Stomach (tissue), 8 donors: ENCODE measurements at regions not wholly inside any gene's neighbourhood (a gene's known extent, or its start where the extent isn't known, plus 50 kb on each side); places are given as distances from the start of the nearest gene placed in this dataset.
A peak's percentile ranks its signal among the peaks of the same experiment; 100 is the strongest.

Experiments used
- DNase-seq, 2 donors: peaks; one replicate each; pipeline versions ENCODE4 v3.0.0 to v3.0.0-alpha.2; 2013 to 2019
- H3K27ac ChIP-seq, 5 donors: fragments of 200-600 bp in 4 of 5; sonication (generic) in 4 of 5; one replicate each; pipeline ENCODE4 v1.5.1; 2013 to 2019; ENCODE audit warnings: mild to moderate bottlenecking in 1 of 5, moderate library complexity in 1 of 5
- H3K27me3 ChIP-seq, 3 donors: fragments of 200-600 bp; sonication (generic); one replicate each; pipeline ENCODE4 v1.5.1; 2017 to 2019; ENCODE audit warnings: mixed run types in 1 of 3
- H3K36me3 ChIP-seq, 4 donors: fragments of 200-600 bp; sonication (generic); 1 replicate in 3 of 4; 2 replicates in 1 of 4; pipeline ENCODE4 v1.5.1; 2016 to 2019
- H3K4me1 ChIP-seq, 4 donors: fragments of 200-600 bp; sonication (generic); one replicate each; pipeline ENCODE4 v1.5.1; 2016 to 2019
- H3K4me3 ChIP-seq, 4 donors: fragments of 200-600 bp; sonication (generic) in 3 of 4; one replicate each; pipeline ENCODE4 v1.5.1; 2016 to 2019; ENCODE audit warnings: mild to moderate bottlenecking in 1 of 4
- H3K9me3 ChIP-seq, 4 donors: fragments of 200-600 bp; sonication (generic); one replicate each; pipeline ENCODE4 v1.5.1; 2016 to 2019
- CTCF ChIP-seq, 7 experiments: fragments of 450-650 bp in 4 of 7; fragments of 200-600 bp in 3 of 7; sonication (generic) in 3 of 7; IDR thresholded peaks; one replicate each; pipeline ENCODE4 v1.5.1; 2016 to 2019; ENCODE audit warnings: antibody characterized with exemption in 7 of 7, control low read depth in 2 of 7, mild to moderate bottlenecking in 1 of 7
- EP300 ChIP-seq: sonication (generic); formaldehyde crosslinking; IDR thresholded peaks from one replicate; pipeline ENCODE4 v1.6.1; 2017; ENCODE audit warnings: antibody characterized with exemption
- POLR2A ChIP-seq, 4 donors: fragments of 450-650 bp; IDR thresholded peaks; one replicate each; pipeline ENCODE4 v1.6.1; 2016; ENCODE audit warnings: antibody characterized with exemption in 4 of 4, control low read depth in 2 of 4, mild to moderate bottlenecking in 1 of 4, moderate library complexity in 1 of 4
- POLR2AphosphoS5 ChIP-seq, 3 donors: sonication (generic); formaldehyde crosslinking; IDR thresholded peaks; one replicate each; pipeline ENCODE4 v1.6.1; 2016; ENCODE audit warnings: antibody characterized with exemption in 3 of 3
- WGBS, 5 donors: extraction: QIAGEN DNeasy Blood & Tissue Kit in 3 of 5; methylation state at CpG; one replicate each; pipeline versions ENCODE4 v1.1.5 to v1.1.7; 2013 to 2018; 5-methylcytosine and 5-hydroxymethylcytosine counted together
- intact Hi-C: fragments of 100-400 bp; cut with DNase I; formaldehyde crosslinking; loops from one replicate; pipeline ENCODE4 v1.15.1; 2023; ENCODE audit warnings: low total_unique reads
- donor health status: healthy with polysubstance abuse.
- donor health status: Bipolar disorder and iron deficiency.
- donor health status: healthy.

- TF ChIP-seq EP300 (no peak), POLR2A (IDR thresholded peaks at IDR 0.05) (no peak), POLR2AphosphoS5 (IDR thresholded peaks at IDR 0.05) (no peak), CTCF (IDR thresholded peaks at IDR 0.05) (no peak)
- Histone ChIP-seq H3K27me3 (no peaks in the 10 kb centered on the region), H3K27ac (no peak overlapping the region), H3K4me1 (peaks cover 0 to 18% (median 0%) of the 10 kb centered on the region in 4 donors), H3K9me3 (no peaks in the 10 kb centered on the region), H3K4me3 (no peak overlapping the region), H3K36me3 (no peaks in the 10 kb centered on the region)
- WGBS, 5 donors = 93 to 98% (median 97%) methylated on average over 7 of the region's 7 CpGs
- DNase-seq = no peak
- intact Hi-C loops = no loop called here
Observed at GRCh38 chr11:15910761-15911160, 445.6 kb downstream of the SOX6 start.

DNA sequence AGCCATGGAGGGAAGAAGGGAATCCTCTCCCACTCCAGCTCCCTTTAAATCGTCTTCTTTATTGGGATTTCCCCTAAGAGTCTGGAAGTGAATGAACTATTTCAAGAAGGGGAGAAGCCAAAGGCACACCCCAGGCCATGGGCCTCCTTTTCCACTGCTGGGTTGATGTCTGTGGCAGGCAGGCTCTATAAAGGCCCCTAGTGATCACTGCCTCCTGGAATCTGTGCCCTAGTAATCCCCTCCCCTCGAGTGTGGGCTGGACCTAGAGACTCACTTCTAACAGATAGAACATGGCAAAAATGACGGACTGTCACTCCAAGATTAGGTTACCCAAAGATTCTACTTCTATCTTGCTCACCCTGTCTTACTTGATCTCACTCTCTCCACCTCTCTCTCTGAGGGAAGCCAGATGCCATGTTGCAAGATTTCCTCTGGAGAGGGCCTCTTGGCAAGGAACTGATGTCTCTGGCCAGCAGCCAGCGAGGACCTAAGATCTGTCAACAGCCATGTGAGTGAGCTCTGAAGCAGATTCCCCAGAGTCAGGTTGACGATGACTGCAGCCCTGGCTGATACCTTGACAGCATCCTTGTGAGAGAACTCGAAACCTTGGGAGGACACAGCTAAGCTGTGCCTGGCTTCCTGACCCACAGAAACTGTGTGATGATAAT is 444.8 kb downstream of the SOX6 start:
- H3K9me3 ChIP-seq = no peaks in the 10 kb centered on the region
- H3K4me1 ChIP-seq = peaks cover 0 to 18% (median 0%) of the 10 kb centered on the region in 4 donors
- no peak for TF ChIP-seq CTCF (IDR thresholded peaks at IDR 0.05)
- TF ChIP-seq POLR2AphosphoS5 (IDR thresholded peaks at IDR 0.05) = no peak
- TF ChIP-seq EP300 = no peak
- no peak for TF ChIP-seq POLR2A (IDR thresholded peaks at IDR 0.05)
- WGBS, 5 donors = 54 to 68% (median 66%) methylated on average over 6 of the region's 6 CpGs
- H3K36me3 ChIP-seq = no peaks in the 10 kb centered on the region
- intact Hi-C loops = no loop called here
- H3K27ac ChIP-seq = no peak overlapping the region
- no peaks in the 10 kb centered on the region for H3K27me3 ChIP-seq
- DNase-seq = peak; percentile 35 to 60
- H3K4me3 ChIP-seq = no peak overlapping the region

DNA sequence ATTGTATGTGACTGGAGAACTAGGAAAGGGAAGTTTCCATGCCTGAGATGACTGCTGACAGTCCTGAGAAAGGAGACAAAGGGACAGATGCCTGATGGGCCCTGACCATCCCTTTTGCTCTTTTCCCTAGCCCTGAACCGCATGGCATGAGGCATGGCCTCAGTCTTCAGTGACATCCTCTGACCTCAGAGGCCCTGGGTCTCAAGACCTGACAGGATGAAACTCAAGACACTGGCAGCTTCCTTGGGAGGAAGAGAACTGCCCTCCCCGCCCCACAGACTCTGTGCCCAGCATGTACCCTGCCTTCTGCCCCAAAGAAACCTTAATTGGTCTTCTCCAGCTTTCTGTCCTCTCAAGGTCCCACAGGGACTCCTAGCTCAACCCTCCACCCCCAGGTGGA is 444.1 kb downstream of the SOX6 start:
- 91 to 97% (median 94%) methylated on average over 2 of the region's 2 CpGs for WGBS, 5 donors
- Histone ChIP-seq H3K27ac (no peak overlapping the region), H3K36me3 (no peaks in the 10 kb centered on the region), H3K27me3 (no peaks in the 10 kb centered on the region), H3K4me1 (peaks cover 0 to 18% (median 0%) of the 10 kb centered on the region in 4 donors), H3K4me3 (no peak overlapping the region), H3K9me3 (no peaks in the 10 kb centered on the region)
- no peak for DNase-seq
- no peak for TF ChIP-seq POLR2A (IDR thresholded peaks at IDR 0.05)
- TF ChIP-seq CTCF (IDR thresholded peaks at IDR 0.05) = no peak
- TF ChIP-seq EP300 = no peak
- TF ChIP-seq POLR2AphosphoS5 (IDR thresholded peaks at IDR 0.05) = no peak
- intact Hi-C loops = no loop called here

DNA sequence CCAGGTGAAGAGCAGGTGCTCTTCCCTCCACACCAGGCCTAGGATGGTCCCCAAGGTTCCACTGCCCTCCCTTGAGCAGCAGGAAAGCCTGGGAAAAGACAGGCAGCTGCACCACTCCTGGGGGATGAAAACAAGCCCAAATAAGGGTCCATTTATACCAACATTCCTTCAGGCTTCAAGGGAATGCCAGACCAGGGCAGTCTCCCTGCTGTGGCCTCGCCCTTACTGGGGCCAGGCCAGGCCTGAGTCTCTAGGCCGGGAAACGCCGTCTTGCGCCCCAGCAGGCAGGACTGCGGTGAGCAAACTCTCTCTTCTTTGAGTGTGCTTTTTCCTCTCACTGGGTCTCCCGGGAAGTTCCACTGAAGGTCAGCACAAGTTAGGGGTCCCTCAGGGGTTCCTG is 443.5 kb downstream of the SOX6 start:
- WGBS, 5 donors = 83 to 93% (median 87%) methylated on average over 7 of the region's 7 CpGs
- TF ChIP-seq POLR2AphosphoS5 (IDR thresholded peaks at IDR 0.05) = no peak
- TF ChIP-seq CTCF (IDR thresholded peaks at IDR 0.05) = no peak
- no peaks in the 10 kb centered on the region for H3K36me3 ChIP-seq
- peak overlapping the region in 2 of 5 donors; percentile 21 to 41 for H3K27ac ChIP-seq
- no peaks in the 10 kb centered on the region for H3K9me3 ChIP-seq
- intact Hi-C loops = no loop called here
- H3K4me3 ChIP-seq = no peak overlapping the region
- peaks cover 0 to 18% (median 0%) of the 10 kb centered on the region in 4 donors for H3K4me1 ChIP-seq
- no peaks in the 10 kb centered on the region for H3K27me3 ChIP-seq
- no peak for DNase-seq
